GM23338 (cell line): ENCODE measurements at regions not wholly inside any gene's neighbourhood (a gene's known extent, or its start where the extent isn't known, plus 50 kb on each side); places are given as distances from the start of the nearest gene placed in this dataset.

ENCODE experiments used
- ATAC-seq: fragments of 200-7000 bp; cut with Tn5 transposase; 3 replicates; pipeline ENCODE4 v1.9.1; 2020
- DNase-seq: peaks from one replicate; pipeline ENCODE4 v3.0.0-alpha.2; 2015; ENCODE audit warnings: low spot score
- H2AFZ ChIP-seq: fragments of 200-600 bp; sonication (generic); 2 replicates; pipeline ENCODE4 v1.8.0; 2016; ENCODE audit warnings: antibody characterized with exemption, mild to moderate bottlenecking, moderate library complexity
- H3F3A ChIP-seq: fragments of 200-600 bp; sonication (generic); replicated peaks from 2 replicates; pipeline ENCODE4 v1.8.0; 2017; ENCODE audit warnings: antibody characterized with exemption, mixed run types, low read depth
- H3K27ac ChIP-seq: fragments of 200-600 bp; sonication (generic); 2 replicates; pipeline ENCODE4 v1.6.1; 2016; ENCODE audit warnings: low read depth
- H3K27me3 ChIP-seq: fragments of 200-600 bp; sonication (generic); 2 replicates; pipeline ENCODE4 v1.8.0; 2016; ENCODE audit warnings: mild to moderate bottlenecking, mixed run types, moderate library complexity; ENCODE audit not compliant: insufficient read depth
- H3K36me3 ChIP-seq: fragments of 200-600 bp; sonication (generic); 2 replicates; pipeline ENCODE4 v1.8.0; 2016; ENCODE audit warnings: mild to moderate bottlenecking; ENCODE audit not compliant: insufficient read depth
- H3K4me1 ChIP-seq: fragments of 200-600 bp; sonication (generic); 2 replicates; pipeline ENCODE4 v1.8.0; 2016; ENCODE audit warnings: mild to moderate bottlenecking, moderate library complexity; ENCODE audit not compliant: insufficient read depth
- H3K4me2 ChIP-seq: fragments of 200-600 bp; sonication (generic); 2 replicates; pipeline ENCODE4 v1.7.1; 2017; ENCODE audit warnings: mixed run types
- H3K4me3 ChIP-seq: fragments of 200-600 bp; sonication (generic); 2 replicates; pipeline ENCODE4 v1.6.1; 2016; ENCODE audit warnings: mixed run types
- H3K79me2 ChIP-seq: fragments of 200-600 bp; sonication (generic); replicated peaks from 2 replicates; pipeline ENCODE4 v1.8.0; 2017; ENCODE audit warnings: mild to moderate bottlenecking; ENCODE audit not compliant: insufficient read depth
- H3K9me2 ChIP-seq: fragments of 200-600 bp; sonication (generic); 2 replicates; pipeline ENCODE4 v1.8.0; 2017; ENCODE audit not compliant: insufficient read depth
- H4K20me1 ChIP-seq: fragments of 200-600 bp; sonication (generic); replicated peaks from 2 replicates; pipeline ENCODE4 v1.8.0; 2017; ENCODE audit warnings: mild to moderate bottlenecking; ENCODE audit not compliant: insufficient read depth
- H3K27ac Mint-ChIP-seq: 2 replicates; pipeline ENCODE4 v1.8.0; 2020; ENCODE audit warnings: inconsistent platforms, mild to moderate bottlenecking, moderate library complexity, mixed read lengths
- H3K27me3 Mint-ChIP-seq: 3 replicates; pipeline ENCODE4 v1.8.0; 2022; ENCODE audit warnings: low read depth, mild to moderate bottlenecking, moderate library complexity, mixed read lengths, inconsistent platforms; ENCODE audit not compliant: insufficient read depth, poor library complexity
- H3K36me3 Mint-ChIP-seq: 3 replicates; pipeline ENCODE4 v1.8.0; 2021; ENCODE audit warnings: low read depth, mild to moderate bottlenecking, inconsistent platforms, moderate library complexity, mixed read lengths
- H3K4me1 Mint-ChIP-seq: 3 replicates; pipeline ENCODE4 v1.8.0; 2020; ENCODE audit warnings: mild to moderate bottlenecking, inconsistent platforms, mixed read lengths
- H3K4me3 Mint-ChIP-seq: 3 replicates; pipeline ENCODE4 v1.8.0; 2021; ENCODE audit warnings: moderate library complexity, mild to moderate bottlenecking, inconsistent platforms, mixed read lengths
- H3K9me3 Mint-ChIP-seq: 3 replicates; pipeline ENCODE4 v1.8.0; 2020; ENCODE audit warnings: moderate library complexity, mild to moderate bottlenecking, inconsistent platforms, mixed read lengths
- CREB1 ChIP-seq: fragments of 250-450 bp; sonication (Bioruptor Pico); IDR thresholded peaks from 2 replicates; pipeline ENCODE4 v1.5.0; 2020; ENCODE audit warnings: low read depth, mild to moderate bottlenecking, moderate library complexity
- EZH2 ChIP-seq: fragments of 200-600 bp; sonication (generic); IDR thresholded peaks from one replicate; pipeline ENCODE4 v1.8.0; 2017; ENCODE audit warnings: antibody characterized with exemption, mild to moderate bottlenecking, low read depth; ENCODE audit not compliant: unreplicated experiment
- EZH2phosphoT487 ChIP-seq: fragments of 200-600 bp; sonication (generic); IDR thresholded peaks from one replicate; pipeline ENCODE4 v1.8.1; 2018; ENCODE audit warnings: antibody characterized with exemption; ENCODE audit not compliant: unreplicated experiment
- JUNB ChIP-seq: IDR thresholded peaks from one replicate; pipeline ENCODE4 v1.6.1; 2016; ENCODE audit warnings: antibody characterized with exemption; ENCODE audit not compliant: unreplicated experiment
- NANOG ChIP-seq: IDR thresholded peaks from 2 replicates; pipeline ENCODE4 v1.6.1; 2016; ENCODE audit warnings: antibody characterized with exemption, borderline replicate concordance
- POLR2AphosphoS5 ChIP-seq: IDR thresholded peaks from 2 replicates; pipeline ENCODE4 v1.6.1; 2016; ENCODE audit warnings: antibody characterized with exemption, low read depth
- STAT1 ChIP-seq: IDR thresholded peaks from one replicate; pipeline ENCODE4 v1.6.1; 2016; ENCODE audit warnings: antibody characterized with exemption; ENCODE audit not compliant: unreplicated experiment
- ZNF114 ChIP-seq: fragments of 250-450 bp; sonication (Bioruptor Pico); IDR thresholded peaks from 2 replicates; pipeline ENCODE4 v1.5.0; 2020; ENCODE audit warnings: mild to moderate bottlenecking, moderate library complexity
- ZNF331 ChIP-seq: fragments of 250-450 bp; sonication (Bioruptor Pico); IDR thresholded peaks from 2 replicates; pipeline ENCODE4 v1.5.0; 2020; ENCODE audit warnings: low read depth, mild to moderate bottlenecking, moderate library complexity
- TF ChIP-seq, protein P1 (sequence below), 2 experiments: fragments of 200-600 bp in 1 of 2; sonication (generic) in 1 of 2; conservative IDR thresholded peaks; 2 replicates each; pipeline versions ENCODE4 v1.5.1 to v1.6.1; 2016 to 2017; ENCODE audit warnings: antibody characterized with exemption in 2 of 2, low read depth in 2 of 2, mild to moderate bottlenecking in 2 of 2, moderate library complexity in 1 of 2
- TF ChIP-seq, protein P2 (sequence below): IDR thresholded peaks from one replicate; pipeline ENCODE4 v1.6.1; 2018; ENCODE audit warnings: antibody characterized with exemption; ENCODE audit not compliant: unreplicated experiment
- TF ChIP-seq, protein P3 (sequence below): IDR thresholded peaks from 2 replicates; pipeline ENCODE4 v1.6.1; 2016; ENCODE audit warnings: antibody characterized with exemption
- TF ChIP-seq, protein P4 (sequence below): fragments of 250-450 bp; sonication (Bioruptor Pico); IDR thresholded peaks from 2 replicates; pipeline ENCODE4 v1.5.0; 2020; ENCODE audit warnings: mild to moderate bottlenecking, moderate library complexity

DNA sequence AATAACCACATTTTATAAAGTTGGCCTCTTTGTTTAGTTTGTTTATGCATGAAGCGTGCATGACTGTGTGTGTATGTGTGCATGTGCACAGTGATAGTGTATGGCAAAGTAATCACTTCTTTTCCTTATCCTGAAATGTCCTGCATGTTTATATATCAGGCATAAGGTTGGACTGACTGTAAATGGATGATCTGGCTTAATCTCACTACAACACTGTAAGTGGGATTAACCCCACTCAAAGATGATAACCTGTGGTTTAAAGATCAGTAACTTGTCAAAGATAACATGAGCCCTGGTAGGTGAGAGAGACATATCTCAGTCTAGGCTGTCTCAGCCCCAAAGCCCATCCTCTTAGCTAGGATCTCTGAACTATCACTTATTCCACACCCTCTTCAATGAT lies 376.6 kb upstream of the TSHZ2 start:
- no peak overlapping the region for H3K4me3 Mint-ChIP-seq
- Histone ChIP-seq H3K27ac (no peak overlapping the region), H2AFZ (no peak overlapping the region), H3K4me3 (no peak overlapping the region), H3K27me3 (no peaks in the 10 kb centered on the region), H3K4me2 (no peak overlapping the region), H3K4me1 (no peaks in the 10 kb centered on the region), H3K79me2 (no peaks in the 10 kb centered on the region), H3F3A (no peaks in the 10 kb centered on the region), H3K36me3 (no peaks in the 10 kb centered on the region), H4K20me1 (no peaks in the 10 kb centered on the region), H3K9me2 (peaks cover 13% of the 10 kb centered on the region; the same call in 1 of the 2 replicates)
- no peak overlapping the region for H3K27ac Mint-ChIP-seq
- TF ChIP-seq EZH2phosphoT487 (no peak), EZH2 (no peak), STAT1 (no peak), CREB1 (no peak), ZNF114 (CRISPR knock-in tag) (no peak), ZNF331 (no peak), POLR2AphosphoS5 (no peak), NANOG (no peak), JUNB (no peak)
- TF ChIP-seq, protein P1, sequence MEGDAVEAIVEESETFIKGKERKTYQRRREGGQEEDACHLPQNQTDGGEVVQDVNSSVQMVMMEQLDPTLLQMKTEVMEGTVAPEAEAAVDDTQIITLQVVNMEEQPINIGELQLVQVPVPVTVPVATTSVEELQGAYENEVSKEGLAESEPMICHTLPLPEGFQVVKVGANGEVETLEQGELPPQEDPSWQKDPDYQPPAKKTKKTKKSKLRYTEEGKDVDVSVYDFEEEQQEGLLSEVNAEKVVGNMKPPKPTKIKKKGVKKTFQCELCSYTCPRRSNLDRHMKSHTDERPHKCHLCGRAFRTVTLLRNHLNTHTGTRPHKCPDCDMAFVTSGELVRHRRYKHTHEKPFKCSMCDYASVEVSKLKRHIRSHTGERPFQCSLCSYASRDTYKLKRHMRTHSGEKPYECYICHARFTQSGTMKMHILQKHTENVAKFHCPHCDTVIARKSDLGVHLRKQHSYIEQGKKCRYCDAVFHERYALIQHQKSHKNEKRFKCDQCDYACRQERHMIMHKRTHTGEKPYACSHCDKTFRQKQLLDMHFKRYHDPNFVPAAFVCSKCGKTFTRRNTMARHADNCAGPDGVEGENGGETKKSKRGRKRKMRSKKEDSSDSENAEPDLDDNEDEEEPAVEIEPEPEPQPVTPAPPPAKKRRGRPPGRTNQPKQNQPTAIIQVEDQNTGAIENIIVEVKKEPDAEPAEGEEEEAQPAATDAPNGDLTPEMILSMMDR (conservative IDR thresholded peaks at IDR 0.05; ENCODE audit: low read depth in 2 of 2), result no peak
- TF ChIP-seq, protein P2, sequence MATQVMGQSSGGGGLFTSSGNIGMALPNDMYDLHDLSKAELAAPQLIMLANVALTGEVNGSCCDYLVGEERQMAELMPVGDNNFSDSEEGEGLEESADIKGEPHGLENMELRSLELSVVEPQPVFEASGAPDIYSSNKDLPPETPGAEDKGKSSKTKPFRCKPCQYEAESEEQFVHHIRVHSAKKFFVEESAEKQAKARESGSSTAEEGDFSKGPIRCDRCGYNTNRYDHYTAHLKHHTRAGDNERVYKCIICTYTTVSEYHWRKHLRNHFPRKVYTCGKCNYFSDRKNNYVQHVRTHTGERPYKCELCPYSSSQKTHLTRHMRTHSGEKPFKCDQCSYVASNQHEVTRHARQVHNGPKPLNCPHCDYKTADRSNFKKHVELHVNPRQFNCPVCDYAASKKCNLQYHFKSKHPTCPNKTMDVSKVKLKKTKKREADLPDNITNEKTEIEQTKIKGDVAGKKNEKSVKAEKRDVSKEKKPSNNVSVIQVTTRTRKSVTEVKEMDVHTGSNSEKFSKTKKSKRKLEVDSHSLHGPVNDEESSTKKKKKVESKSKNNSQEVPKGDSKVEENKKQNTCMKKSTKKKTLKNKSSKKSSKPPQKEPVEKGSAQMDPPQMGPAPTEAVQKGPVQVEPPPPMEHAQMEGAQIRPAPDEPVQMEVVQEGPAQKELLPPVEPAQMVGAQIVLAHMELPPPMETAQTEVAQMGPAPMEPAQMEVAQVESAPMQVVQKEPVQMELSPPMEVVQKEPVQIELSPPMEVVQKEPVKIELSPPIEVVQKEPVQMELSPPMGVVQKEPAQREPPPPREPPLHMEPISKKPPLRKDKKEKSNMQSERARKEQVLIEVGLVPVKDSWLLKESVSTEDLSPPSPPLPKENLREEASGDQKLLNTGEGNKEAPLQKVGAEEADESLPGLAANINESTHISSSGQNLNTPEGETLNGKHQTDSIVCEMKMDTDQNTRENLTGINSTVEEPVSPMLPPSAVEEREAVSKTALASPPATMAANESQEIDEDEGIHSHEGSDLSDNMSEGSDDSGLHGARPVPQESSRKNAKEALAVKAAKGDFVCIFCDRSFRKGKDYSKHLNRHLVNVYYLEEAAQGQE, result no peak
- TF ChIP-seq, protein P3, sequence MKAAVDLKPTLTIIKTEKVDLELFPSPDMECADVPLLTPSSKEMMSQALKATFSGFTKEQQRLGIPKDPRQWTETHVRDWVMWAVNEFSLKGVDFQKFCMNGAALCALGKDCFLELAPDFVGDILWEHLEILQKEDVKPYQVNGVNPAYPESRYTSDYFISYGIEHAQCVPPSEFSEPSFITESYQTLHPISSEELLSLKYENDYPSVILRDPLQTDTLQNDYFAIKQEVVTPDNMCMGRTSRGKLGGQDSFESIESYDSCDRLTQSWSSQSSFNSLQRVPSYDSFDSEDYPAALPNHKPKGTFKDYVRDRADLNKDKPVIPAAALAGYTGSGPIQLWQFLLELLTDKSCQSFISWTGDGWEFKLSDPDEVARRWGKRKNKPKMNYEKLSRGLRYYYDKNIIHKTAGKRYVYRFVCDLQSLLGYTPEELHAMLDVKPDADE, result no peak
- TF ChIP-seq, protein P4, sequence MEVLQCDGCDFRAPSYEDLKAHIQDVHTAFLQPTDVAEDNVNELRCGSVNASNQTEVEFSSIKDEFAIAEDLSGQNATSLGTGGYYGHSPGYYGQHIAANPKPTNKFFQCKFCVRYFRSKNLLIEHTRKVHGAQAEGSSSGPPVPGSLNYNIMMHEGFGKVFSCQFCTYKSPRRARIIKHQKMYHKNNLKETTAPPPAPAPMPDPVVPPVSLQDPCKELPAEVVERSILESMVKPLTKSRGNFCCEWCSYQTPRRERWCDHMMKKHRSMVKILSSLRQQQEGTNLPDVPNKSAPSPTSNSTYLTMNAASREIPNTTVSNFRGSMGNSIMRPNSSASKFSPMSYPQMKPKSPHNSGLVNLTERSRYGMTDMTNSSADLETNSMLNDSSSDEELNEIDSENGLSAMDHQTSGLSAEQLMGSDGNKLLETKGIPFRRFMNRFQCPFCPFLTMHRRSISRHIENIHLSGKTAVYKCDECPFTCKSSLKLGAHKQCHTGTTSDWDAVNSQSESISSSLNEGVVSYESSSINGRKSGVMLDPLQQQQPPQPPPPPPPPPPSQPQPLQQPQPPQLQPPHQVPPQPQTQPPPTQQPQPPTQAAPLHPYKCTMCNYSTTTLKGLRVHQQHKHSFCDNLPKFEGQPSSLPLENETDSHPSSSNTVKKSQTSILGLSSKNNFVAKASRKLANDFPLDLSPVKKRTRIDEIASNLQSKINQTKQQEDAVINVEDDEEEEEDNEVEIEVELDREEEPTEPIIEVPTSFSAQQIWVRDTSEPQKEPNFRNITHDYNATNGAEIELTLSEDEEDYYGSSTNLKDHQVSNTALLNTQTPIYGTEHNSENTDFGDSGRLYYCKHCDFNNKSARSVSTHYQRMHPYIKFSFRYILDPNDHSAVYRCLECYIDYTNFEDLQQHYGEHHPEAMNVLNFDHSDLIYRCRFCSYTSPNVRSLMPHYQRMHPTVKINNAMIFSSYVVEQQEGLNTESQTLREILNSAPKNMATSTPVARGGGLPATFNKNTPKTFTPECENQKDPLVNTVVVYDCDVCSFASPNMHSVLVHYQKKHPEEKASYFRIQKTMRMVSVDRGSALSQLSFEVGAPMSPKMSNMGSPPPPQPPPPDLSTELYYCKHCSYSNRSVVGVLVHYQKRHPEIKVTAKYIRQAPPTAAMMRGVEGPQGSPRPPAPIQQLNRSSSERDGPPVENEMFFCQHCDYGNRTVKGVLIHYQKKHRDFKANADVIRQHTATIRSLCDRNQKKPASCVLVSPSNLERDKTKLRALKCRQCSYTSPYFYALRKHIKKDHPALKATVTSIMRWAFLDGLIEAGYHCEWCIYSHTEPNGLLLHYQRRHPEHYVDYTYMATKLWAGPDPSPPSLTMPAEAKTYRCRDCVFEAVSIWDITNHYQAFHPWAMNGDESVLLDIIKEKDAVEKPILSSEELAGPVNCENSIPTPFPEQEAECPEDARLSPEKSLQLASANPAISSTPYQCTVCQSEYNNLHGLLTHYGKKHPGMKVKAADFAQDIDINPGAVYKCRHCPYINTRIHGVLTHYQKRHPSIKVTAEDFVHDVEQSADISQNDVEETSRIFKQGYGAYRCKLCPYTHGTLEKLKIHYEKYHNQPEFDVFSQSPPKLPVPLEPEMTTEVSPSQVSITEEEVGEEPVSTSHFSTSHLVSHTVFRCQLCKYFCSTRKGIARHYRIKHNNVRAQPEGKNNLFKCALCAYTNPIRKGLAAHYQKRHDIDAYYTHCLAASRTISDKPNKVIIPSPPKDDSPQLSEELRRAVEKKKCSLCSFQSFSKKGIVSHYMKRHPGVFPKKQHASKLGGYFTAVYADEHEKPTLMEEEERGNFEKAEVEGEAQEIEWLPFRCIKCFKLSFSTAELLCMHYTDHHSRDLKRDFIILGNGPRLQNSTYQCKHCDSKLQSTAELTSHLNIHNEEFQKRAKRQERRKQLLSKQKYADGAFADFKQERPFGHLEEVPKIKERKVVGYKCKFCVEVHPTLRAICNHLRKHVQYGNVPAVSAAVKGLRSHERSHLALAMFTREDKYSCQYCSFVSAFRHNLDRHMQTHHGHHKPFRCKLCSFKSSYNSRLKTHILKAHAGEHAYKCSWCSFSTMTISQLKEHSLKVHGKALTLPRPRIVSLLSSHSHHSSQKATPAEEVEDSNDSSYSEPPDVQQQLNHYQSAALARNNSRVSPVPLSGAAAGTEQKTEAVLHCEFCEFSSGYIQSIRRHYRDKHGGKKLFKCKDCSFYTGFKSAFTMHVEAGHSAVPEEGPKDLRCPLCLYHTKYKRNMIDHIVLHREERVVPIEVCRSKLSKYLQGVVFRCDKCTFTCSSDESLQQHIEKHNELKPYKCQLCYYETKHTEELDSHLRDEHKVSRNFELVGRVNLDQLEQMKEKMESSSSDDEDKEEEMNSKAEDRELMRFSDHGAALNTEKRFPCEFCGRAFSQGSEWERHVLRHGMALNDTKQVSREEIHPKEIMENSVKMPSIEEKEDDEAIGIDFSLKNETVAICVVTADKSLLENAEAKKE (CRISPR knock-in tag), result no peak
- no peaks in the 10 kb centered on the region for H3K36me3 Mint-ChIP-seq
- H3K27me3 Mint-ChIP-seq, result no peaks in the 10 kb centered on the region
- no peaks in the 10 kb centered on the region for H3K9me3 Mint-ChIP-seq
- DNase-seq (no peak), ATAC-seq (no peak)
- no peaks in the 10 kb centered on the region for H3K4me1 Mint-ChIP-seq
